OCI-LY7 (cell line): ENCODE measurements at regions not wholly inside any gene's neighbourhood (a gene's known extent, or its start where the extent isn't known, plus 50 kb on each side); places are given as distances from the start of the nearest gene placed in this dataset.
"Not testable (repeated sequence)": the region's sequence is repeated elsewhere in the genome, so short reads cannot be mapped to it uniquely, and the experiment has no call there.

Source experiments
- BruUV-seq: library from RNA; stranded (reverse); fragments of 400-500 nt; replicated peaks from 2 replicates; lab custom pipeline; 2021; lab: Mats Ljungman, UMichigan
- CTCF ChIA-PET: fragments of 300-600 bp; sonication (Branson Sonifier 250); formaldehyde crosslinking; loops from one replicate; lab custom pipeline; 2022; ENCODE audit warnings: antibody characterized with exemption; ENCODE audit not compliant: unreplicated experiment; lab: Charles Lee
- POLR2A ChIA-PET: fragments of 300-600 bp; sonication (Branson Sonifier 250); formaldehyde crosslinking; loops from one replicate; lab custom pipeline; 2022; ENCODE audit warnings: antibody characterized with exemption; lab: Charles Lee
- DNase-seq: peaks from one replicate; pipeline ENCODE4 v3.0.0-alpha.2; 2015; ENCODE audit warnings: low spot score
- H2AFZ ChIP-seq: fragments of 200-600 bp; sonication (generic), shearing (Covaris generic); 2 replicates; pipeline ENCODE4 v1.6.1; 2014; ENCODE audit warnings: mild to moderate bottlenecking, antibody characterized with exemption, low read length, moderate library complexity
- H3K27ac ChIP-seq: fragments of 200-600 bp; sonication (generic); 2 replicates; pipeline ENCODE4 v1.5.1; 2014; ENCODE audit warnings: mixed run types, low read depth, mild to moderate bottlenecking, moderate library complexity, low read length, inconsistent platforms; ENCODE audit not compliant: poor library complexity, severe bottlenecking
- H3K36me3 ChIP-seq: fragments of 200-600 bp; sonication (generic); 2 replicates; pipeline ENCODE4 v1.6.1; 2014; ENCODE audit warnings: mild to moderate bottlenecking, antibody characterized with exemption, low read length, moderate library complexity, mixed read lengths; ENCODE audit not compliant: insufficient read depth
- H3K4me1 ChIP-seq: fragments of 200-600 bp; sonication (generic); 2 replicates; pipeline ENCODE4 v1.5.1; 2014; ENCODE audit warnings: mild to moderate bottlenecking, low read length; ENCODE audit not compliant: insufficient read depth, poor library complexity, severe bottlenecking
- H3K4me2 ChIP-seq: fragments of 200-600 bp; sonication (generic); 2 replicates; pipeline ENCODE4 v1.6.1; 2014; ENCODE audit warnings: mild to moderate bottlenecking, low read length
- H3K4me3 ChIP-seq: fragments of 200-600 bp; sonication (generic); 2 replicates; pipeline ENCODE4 v1.5.1; 2014; ENCODE audit warnings: mild to moderate bottlenecking, low read depth, low read length; ENCODE audit not compliant: poor library complexity, severe bottlenecking
- H3K79me2 ChIP-seq: fragments of 200-600 bp; sonication (generic); 2 replicates; pipeline ENCODE4 v1.6.1; 2016; ENCODE audit warnings: low read depth, mild to moderate bottlenecking, low read length, moderate library complexity, mixed read lengths; ENCODE audit not compliant: insufficient read depth
- H3K9me2 ChIP-seq: fragments of 200-600 bp; sonication (generic); 2 replicates; pipeline ENCODE4 v1.6.1; 2016; ENCODE audit warnings: mild to moderate bottlenecking, low read length, mixed read lengths; ENCODE audit not compliant: insufficient read depth
- H3K9me3 ChIP-seq: fragments of 200-600 bp; sonication (generic); 2 replicates; pipeline ENCODE4 v1.6.1; 2014; ENCODE audit warnings: mild to moderate bottlenecking, mixed run types, low read length, mixed read lengths
- H4K20me1 ChIP-seq: fragments of 200-600 bp; sonication (generic); 2 replicates; pipeline ENCODE4 v1.6.1; 2014; ENCODE audit warnings: mild to moderate bottlenecking, antibody characterized with exemption, low read length, moderate library complexity, mixed read lengths; ENCODE audit not compliant: insufficient read depth
- EZH2phosphoT487 ChIP-seq: fragments of 200-600 bp; sonication (generic); IDR thresholded peaks from 2 replicates; pipeline ENCODE4 v1.6.1; 2018; ENCODE audit warnings: low read depth, borderline replicate concordance, mild to moderate bottlenecking, mixed run types, antibody characterized with exemption, low read length, moderate library complexity, mixed read lengths
- intact Hi-C: fragments of 100-400 bp; cut with micrococcal nuclease; formaldehyde crosslinking; loops from one replicate; pipeline ENCODE4 v1.10.0; 2022; ENCODE audit not compliant: unreplicated experiment
- TF ChIP-seq, protein P1 (sequence below): fragments of 200-600 bp; sonication (generic); conservative IDR thresholded peaks from 2 replicates; pipeline ENCODE4 v1.5.1; 2014; ENCODE audit warnings: mild to moderate bottlenecking, antibody characterized with exemption, low read length, moderate library complexity, mixed read lengths

DNA sequence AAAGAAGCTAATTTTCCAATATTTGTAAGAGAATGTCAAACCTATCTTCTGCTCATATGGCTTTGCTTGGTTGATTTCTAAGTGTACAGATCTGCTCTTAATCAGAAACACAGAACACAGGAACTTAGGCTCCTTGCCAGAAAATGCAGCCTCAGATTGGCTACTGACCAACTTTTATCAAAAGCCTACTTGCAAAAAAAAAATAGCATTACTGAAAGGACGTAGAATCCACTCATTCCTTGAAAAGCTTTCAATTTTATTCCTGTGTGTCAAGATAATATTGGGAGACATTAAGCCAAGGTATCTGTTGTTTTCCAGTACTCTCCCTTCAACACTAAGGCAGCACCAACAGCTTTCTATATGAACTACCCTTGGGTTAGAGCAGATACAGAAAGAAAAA lies 127.6 kb upstream of the INTU start:
- Histone ChIP-seq H3K36me3 (no peaks in the 10 kb centered on the region), H3K27ac (no peak overlapping the region), H3K4me2 (no peak overlapping the region), H3K79me2 (no peaks in the 10 kb centered on the region), H2AFZ (no peak overlapping the region), H3K4me3 (no peak overlapping the region), H3K9me3 (no peaks in the 10 kb centered on the region), H4K20me1 (no peaks in the 10 kb centered on the region), H3K9me2 (no peaks in the 10 kb centered on the region), H3K4me1 (no peaks in the 10 kb centered on the region)
- no TSS peak for BruUV-seq
- ChIA-PET POLR2A (interaction anchor here (0.5 kb wide), 1 partner anchor 60 kb away, joined by 3 read pairs; no protein-coding TSS in a partner anchor), CTCF (no interaction called here)
- TF ChIP-seq EZH2phosphoT487, result no peak
- TF ChIP-seq, protein P1, sequence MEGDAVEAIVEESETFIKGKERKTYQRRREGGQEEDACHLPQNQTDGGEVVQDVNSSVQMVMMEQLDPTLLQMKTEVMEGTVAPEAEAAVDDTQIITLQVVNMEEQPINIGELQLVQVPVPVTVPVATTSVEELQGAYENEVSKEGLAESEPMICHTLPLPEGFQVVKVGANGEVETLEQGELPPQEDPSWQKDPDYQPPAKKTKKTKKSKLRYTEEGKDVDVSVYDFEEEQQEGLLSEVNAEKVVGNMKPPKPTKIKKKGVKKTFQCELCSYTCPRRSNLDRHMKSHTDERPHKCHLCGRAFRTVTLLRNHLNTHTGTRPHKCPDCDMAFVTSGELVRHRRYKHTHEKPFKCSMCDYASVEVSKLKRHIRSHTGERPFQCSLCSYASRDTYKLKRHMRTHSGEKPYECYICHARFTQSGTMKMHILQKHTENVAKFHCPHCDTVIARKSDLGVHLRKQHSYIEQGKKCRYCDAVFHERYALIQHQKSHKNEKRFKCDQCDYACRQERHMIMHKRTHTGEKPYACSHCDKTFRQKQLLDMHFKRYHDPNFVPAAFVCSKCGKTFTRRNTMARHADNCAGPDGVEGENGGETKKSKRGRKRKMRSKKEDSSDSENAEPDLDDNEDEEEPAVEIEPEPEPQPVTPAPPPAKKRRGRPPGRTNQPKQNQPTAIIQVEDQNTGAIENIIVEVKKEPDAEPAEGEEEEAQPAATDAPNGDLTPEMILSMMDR, result no peak
- intact Hi-C loops, result no loop called here
- no peak for DNase-seq

DNA sequence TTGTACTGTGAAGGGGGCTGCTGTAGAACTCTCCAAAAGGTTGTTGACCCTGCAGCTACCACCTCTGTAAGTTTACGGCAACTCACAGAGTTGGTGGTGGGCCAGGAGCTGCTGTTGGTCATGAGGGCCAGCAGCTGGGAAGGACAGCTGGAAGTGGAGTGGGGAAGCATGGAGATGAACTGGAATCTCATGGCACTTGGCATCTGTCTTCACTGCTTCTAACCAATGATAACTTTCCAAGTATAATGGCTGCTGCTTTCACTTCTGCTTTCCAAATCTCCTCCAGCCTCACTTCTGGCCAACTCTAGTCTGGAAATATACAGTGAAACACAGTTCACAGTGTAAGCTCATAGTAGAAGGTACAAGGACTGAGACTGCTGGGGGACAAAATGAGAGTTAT lies 126.5 kb upstream of the INTU start:
- Histone ChIP-seq H3K79me2 (no peaks in the 10 kb centered on the region), H2AFZ (no peak overlapping the region), H4K20me1 (no peaks in the 10 kb centered on the region), H3K36me3 (no peaks in the 10 kb centered on the region), H3K4me1 (no peaks in the 10 kb centered on the region), H3K4me2 (no peak overlapping the region), H3K9me2 (no peaks in the 10 kb centered on the region), H3K9me3 (no peaks in the 10 kb centered on the region), H3K4me3 (no peak overlapping the region), H3K27ac (no peak overlapping the region)
- ChIA-PET CTCF (no interaction called here), POLR2A (no interaction called here)
- no TSS peak for BruUV-seq
- TF ChIP-seq, protein P1, result no peak
- TF ChIP-seq EZH2phosphoT487, result no peak
- no peak for DNase-seq
- intact Hi-C loops, result no loop called here

DNA sequence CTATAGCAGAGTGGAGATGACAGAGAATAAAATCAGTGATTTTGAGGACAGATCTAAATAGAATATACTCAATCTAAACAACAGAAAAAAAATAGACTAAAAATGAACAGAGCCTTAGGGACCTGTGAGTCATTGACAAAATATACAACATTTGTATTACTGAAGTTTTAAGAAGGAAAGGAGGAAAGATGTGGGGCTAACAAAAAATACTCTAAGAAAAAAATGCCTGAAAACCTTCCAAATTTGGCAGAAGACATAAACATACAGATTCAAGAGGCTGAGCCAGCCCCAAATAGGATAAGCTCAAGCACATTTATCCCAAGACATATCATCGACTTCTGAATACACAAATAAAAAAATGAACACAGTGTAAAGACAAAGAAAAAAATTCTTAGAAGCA lies 123.6 kb upstream of the INTU start:
- Histone ChIP-seq H2AFZ (no peak overlapping the region), H3K9me3 (no peaks in the 10 kb centered on the region), H4K20me1 (no peaks in the 10 kb centered on the region), H3K4me2 (no peak overlapping the region), H3K36me3 (no peaks in the 10 kb centered on the region), H3K9me2 (no peaks in the 10 kb centered on the region), H3K79me2 (no peaks in the 10 kb centered on the region), H3K27ac (no peak overlapping the region), H3K4me1 (no peaks in the 10 kb centered on the region), H3K4me3 (no peak overlapping the region)
- CTCF ChIA-PET, result no interaction called here
- DNase-seq, result no peak
- no peak for TF ChIP-seq EZH2phosphoT487
- TF ChIP-seq, protein P1, result no peak
- BruUV-seq, result no TSS peak
- POLR2A ChIA-PET, result interaction anchor here (0.7 kb wide), 1 partner anchor 10 kb away, joined by 3 read pairs; no protein-coding TSS in a partner anchor
- intact Hi-C loops, result no loop called here

DNA sequence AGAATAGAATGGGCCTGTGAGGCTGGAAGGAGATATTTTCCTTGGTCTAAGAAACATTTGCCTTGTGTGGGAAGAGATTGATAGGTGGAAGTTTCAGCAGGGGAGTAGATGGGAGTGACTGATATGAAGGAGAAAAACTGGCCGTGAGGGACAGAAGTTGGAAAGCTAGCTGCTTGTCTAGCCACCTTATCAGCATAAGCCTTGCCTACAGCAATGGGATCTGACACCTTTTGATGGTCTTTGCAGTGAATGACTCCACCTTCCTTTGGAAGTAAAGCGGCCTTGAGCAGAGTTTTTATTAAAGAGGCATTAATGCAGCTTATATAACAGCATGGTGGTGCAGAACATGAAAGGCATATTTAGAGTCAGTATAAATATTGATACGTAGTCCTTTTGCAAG lies 120.1 kb upstream of the INTU start:
- H3K79me2 ChIP-seq, H3K9me3 ChIP-seq, POLR2A ChIA-PET, H3K9me2 ChIP-seq, BruUV-seq, H2AFZ ChIP-seq, H3K27ac ChIP-seq, H3K4me3 ChIP-seq, intact Hi-C loops, H3K36me3 ChIP-seq, DNase-seq, H4K20me1 ChIP-seq, H3K4me2 ChIP-seq, H3K4me1 ChIP-seq, CTCF ChIA-PET: not testable (repeated sequence)
